GM12878 (cell line): ENCODE measurements at regions not wholly inside any gene's neighbourhood (a gene's known extent, or its start where the extent isn't known, plus 50 kb on each side); places are given as distances from the start of the nearest gene placed in this dataset.

ENCODE experiments used
- EED ChIP-seq: sonication (generic); IDR thresholded peaks from 2 replicates; pipeline ENCODE4 v1.6.1; 2016; ENCODE audit warnings: antibody characterized with exemption, low read depth
- EZH2 ChIP-seq: IDR thresholded peaks from 2 replicates; pipeline ENCODE4 v1.6.1; 2012; ENCODE audit warnings: low read depth, mild to moderate bottlenecking, control low read depth, inconsistent platforms, low read length, borderline replicate concordance; ENCODE audit not compliant: control insufficient read depth
- NR2F1 ChIP-seq: fragments of 450-650 bp; conservative IDR thresholded peaks from 2 replicates; pipeline ENCODE4 v1.6.1; 2017; ENCODE audit warnings: mild to moderate bottlenecking
- POLR2A ChIP-seq: IDR thresholded peaks from 2 replicates; pipeline ENCODE4 v1.6.1; 2011; ENCODE audit warnings: low read depth, mild to moderate bottlenecking, low read length
- SUZ12 ChIP-seq: fragments of 200-600 bp; sonication (generic); IDR thresholded peaks from one replicate; pipeline ENCODE4 v1.6.1; 2018; ENCODE audit warnings: antibody characterized with exemption, mild to moderate bottlenecking; ENCODE audit not compliant: unreplicated experiment
- TF ChIP-seq, protein P1 (sequence below): fragments of 450-650 bp; conservative IDR thresholded peaks from 2 replicates; pipeline ENCODE4 v1.6.1; 2017; ENCODE audit warnings: mild to moderate bottlenecking, moderate library complexity
- TF ChIP-seq, protein P2 (sequence below): IDR thresholded peaks from 2 replicates; pipeline ENCODE4 v1.6.1; 2012; ENCODE audit warnings: low read depth, low read length, improper control_type of control experiment
- TF ChIP-seq, protein P3 (sequence below), 3 experiments: IDR thresholded peaks in 2 of 3; conservative IDR thresholded peaks in 1 of 3; 2 replicates each; pipeline ENCODE4 v1.5.1; 2011; ENCODE audit warnings: low read depth in 3 of 3, low read length in 3 of 3, mild to moderate bottlenecking in 3 of 3, control low read depth in 2 of 3, moderate library complexity in 2 of 3, inconsistent platforms in 1 of 3, mixed read lengths in 1 of 3; ENCODE audit not compliant: control insufficient read depth in 2 of 3, insufficient read depth in 1 of 3; ENCODE audit errors: extremely low read depth in 1 of 3
- TF ChIP-seq, protein P4 (sequence below): IDR thresholded peaks from 2 replicates; pipeline ENCODE4 v1.6.1; 2011; ENCODE audit warnings: low read depth, low read length, improper control_type of control experiment, borderline replicate concordance

DNA sequence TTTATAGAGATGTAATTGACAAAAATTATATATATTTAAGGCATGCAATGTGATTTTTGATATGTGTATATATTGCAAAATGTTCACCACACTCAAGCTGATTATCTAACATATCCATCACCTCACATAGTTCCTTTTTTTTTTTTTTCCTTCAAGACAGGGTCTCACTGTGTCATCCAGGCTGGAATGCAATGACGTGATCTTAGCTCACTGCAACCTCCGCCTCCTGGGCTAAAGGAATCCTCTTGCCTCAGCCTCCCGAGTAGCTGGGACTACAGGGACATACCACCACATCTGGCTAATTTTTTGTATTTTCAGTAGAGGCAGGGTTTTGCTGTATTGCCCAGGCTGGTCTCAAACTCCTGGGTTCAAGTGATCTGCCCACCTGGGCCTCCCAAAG lies 65.1 kb upstream of the SLC35C1 start:
- TF ChIP-seq, protein P1, sequence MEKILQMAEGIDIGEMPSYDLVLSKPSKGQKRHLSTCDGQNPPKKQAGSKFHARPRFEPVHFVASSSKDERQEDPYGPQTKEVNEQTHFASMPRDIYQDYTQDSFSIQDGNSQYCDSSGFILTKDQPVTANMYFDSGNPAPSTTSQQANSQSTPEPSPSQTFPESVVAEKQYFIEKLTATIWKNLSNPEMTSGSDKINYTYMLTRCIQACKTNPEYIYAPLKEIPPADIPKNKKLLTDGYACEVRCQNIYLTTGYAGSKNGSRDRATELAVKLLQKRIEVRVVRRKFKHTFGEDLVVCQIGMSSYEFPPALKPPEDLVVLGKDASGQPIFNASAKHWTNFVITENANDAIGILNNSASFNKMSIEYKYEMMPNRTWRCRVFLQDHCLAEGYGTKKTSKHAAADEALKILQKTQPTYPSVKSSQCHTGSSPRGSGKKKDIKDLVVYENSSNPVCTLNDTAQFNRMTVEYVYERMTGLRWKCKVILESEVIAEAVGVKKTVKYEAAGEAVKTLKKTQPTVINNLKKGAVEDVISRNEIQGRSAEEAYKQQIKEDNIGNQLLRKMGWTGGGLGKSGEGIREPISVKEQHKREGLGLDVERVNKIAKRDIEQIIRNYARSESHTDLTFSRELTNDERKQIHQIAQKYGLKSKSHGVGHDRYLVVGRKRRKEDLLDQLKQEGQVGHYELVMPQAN, result no peak
- TF ChIP-seq, protein P2, sequence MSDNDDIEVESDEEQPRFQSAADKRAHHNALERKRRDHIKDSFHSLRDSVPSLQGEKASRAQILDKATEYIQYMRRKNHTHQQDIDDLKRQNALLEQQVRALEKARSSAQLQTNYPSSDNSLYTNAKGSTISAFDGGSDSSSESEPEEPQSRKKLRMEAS, result no peak
- no peak for TF ChIP-seq POLR2A
- no peak for TF ChIP-seq EZH2
- TF ChIP-seq, protein P3, sequence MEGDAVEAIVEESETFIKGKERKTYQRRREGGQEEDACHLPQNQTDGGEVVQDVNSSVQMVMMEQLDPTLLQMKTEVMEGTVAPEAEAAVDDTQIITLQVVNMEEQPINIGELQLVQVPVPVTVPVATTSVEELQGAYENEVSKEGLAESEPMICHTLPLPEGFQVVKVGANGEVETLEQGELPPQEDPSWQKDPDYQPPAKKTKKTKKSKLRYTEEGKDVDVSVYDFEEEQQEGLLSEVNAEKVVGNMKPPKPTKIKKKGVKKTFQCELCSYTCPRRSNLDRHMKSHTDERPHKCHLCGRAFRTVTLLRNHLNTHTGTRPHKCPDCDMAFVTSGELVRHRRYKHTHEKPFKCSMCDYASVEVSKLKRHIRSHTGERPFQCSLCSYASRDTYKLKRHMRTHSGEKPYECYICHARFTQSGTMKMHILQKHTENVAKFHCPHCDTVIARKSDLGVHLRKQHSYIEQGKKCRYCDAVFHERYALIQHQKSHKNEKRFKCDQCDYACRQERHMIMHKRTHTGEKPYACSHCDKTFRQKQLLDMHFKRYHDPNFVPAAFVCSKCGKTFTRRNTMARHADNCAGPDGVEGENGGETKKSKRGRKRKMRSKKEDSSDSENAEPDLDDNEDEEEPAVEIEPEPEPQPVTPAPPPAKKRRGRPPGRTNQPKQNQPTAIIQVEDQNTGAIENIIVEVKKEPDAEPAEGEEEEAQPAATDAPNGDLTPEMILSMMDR (IDR thresholded peaks at IDR 0.05 in 2 of 3, conservative IDR thresholded peaks at IDR 0.05 in 1 of 3; ENCODE audit: control insufficient read depth in 2 of 3, extremely low read depth in 1 of 3, insufficient read depth in 1 of 3, low read depth in 3 of 3, low read length in 3 of 3), result no peak
- TF ChIP-seq, protein P4, sequence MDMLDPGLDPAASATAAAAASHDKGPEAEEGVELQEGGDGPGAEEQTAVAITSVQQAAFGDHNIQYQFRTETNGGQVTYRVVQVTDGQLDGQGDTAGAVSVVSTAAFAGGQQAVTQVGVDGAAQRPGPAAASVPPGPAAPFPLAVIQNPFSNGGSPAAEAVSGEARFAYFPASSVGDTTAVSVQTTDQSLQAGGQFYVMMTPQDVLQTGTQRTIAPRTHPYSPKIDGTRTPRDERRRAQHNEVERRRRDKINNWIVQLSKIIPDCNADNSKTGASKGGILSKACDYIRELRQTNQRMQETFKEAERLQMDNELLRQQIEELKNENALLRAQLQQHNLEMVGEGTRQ, result no peak
- TF ChIP-seq NR2F1, result no peak
- TF ChIP-seq EED, result no peak
- no peak for TF ChIP-seq SUZ12
